ENCODE measurements at regions not wholly inside any gene's neighbourhood (a gene's known extent, or its start where the extent isn't known, plus 50 kb on each side); places are given as distances from the start of the nearest gene placed in this dataset.
A peak's percentile ranks its signal among the peaks of the same experiment; 100 is the strongest.
"Not testable (repeated sequence)": the region's sequence is repeated elsewhere in the genome, so short reads cannot be mapped to it uniquely, and the experiment has no call there.

DNA sequence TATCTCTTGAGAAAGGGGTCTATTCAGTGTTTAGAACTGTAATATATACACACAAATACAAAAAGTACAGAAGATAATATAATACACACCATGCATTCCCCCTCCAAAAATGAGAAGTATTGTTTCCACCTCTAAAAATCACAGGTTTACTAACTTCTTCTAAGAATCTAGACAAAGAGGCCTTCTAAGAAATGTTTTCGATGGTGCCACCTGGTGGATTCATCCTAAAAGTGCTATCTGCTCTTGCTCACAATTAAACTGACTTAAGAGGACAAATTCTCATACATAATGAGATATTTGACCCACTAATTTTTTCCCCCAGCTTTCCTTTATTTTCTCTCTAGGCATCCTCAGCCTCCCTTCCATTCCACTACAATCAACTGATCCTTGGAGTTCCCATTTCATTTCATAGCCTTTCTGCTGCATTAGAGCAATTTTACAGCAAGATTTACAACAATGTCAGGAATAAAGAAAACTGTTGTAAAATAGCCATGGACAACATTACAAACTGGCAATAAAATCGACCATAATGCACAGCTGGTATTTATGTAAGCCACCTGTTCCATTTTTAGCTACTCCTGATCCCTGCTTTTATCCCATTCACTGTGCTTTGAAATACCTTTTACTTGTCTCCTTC is 124.6 kb downstream of the ARRDC4 start:
- H3K9me3 ChIP-seq (ENCODE audit: insufficient read depth, low read depth) = no peaks in the 10 kb centered on the region
- H2AFZ ChIP-seq = no peak overlapping the region

DNA sequence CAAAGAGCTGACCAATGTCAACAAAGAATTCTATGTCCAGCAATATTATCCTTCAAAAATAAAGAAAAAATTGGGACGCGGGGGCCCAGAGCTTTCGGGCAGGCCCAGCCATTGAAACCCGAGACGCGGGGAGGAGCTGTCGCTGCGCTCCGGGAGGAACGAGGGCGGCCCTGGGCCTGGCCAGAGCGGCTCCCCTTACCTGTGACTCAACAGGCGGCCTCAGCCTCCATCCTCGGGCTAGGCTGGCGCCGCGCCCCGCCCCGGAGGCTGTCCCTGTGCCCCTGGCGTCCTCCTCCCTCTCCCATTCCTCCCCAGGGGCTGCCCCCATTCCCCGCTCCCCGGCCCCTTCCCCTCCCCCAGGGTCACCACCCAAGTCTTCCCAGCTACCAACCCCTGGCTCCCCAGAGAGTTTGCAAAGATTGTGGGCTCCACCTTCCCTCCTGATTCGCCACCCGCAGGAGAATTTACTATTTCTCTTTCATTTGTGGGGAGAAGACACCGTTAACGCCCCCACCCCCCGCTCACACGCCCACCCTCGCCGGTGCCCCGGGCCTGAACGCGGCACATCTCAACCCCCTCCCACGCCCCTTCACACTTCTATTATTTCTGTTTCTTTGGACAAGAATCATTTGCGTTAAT is 127.9 kb downstream of the ARRDC4 start:
- H3K27me3 ChIP-seq (ENCODE audit: insufficient read depth, low read depth); H3K79me2 ChIP-seq (ENCODE audit: low read depth); H2AFZ ChIP-seq; H3F3A ChIP-seq (ENCODE audit: insufficient read depth, low read depth); intact Hi-C loops (cut with micrococcal nuclease; ENCODE audit: unreplicated experiment); POLR2A ChIA-PET (ENCODE audit: unreplicated experiment); H3K9me2 ChIP-seq (ENCODE audit: insufficient read depth); H3K27ac ChIP-seq; H3K4me3 ChIP-seq; H3K4me2 ChIP-seq; BruUV-seq (replicated peaks); H3K4me1 ChIP-seq (replicated peaks; ENCODE audit: insufficient read depth); H4K20me1 ChIP-seq (ENCODE audit: insufficient read depth); H3K36me3 ChIP-seq (ENCODE audit: low read depth); DNase-seq; H3K9me3 ChIP-seq (ENCODE audit: insufficient read depth, low read depth): not testable (repeated sequence)
- CTCF ChIA-PET = interaction anchor here (0.6 kb wide), 2 partner anchors 1655 to 1996 kb away, joined by 3 to 6 read pairs; no protein-coding TSS in a partner anchor

More for the DNA sequence above, 124.6 kb downstream of the ARRDC4 start:
- no peaks in the 10 kb centered on the region for H3K27me3 ChIP-seq (ENCODE audit: insufficient read depth, low read depth)
- no peaks in the 10 kb centered on the region for H4K20me1 ChIP-seq (ENCODE audit: insufficient read depth)
- no peaks in the 10 kb centered on the region for H3K4me1 ChIP-seq (replicated peaks; ENCODE audit: insufficient read depth)
- POLR2A ChIA-PET (ENCODE audit: unreplicated experiment) = no interaction called here
- TF ChIP-seq EZH2 (IDR thresholded peaks at IDR 0.05; ENCODE audit: low read depth) (no peak), CTCF (conservative IDR thresholded peaks at IDR 0.05) (peak; percentile 75)
- H3K9me2 ChIP-seq (ENCODE audit: insufficient read depth) = no peaks in the 10 kb centered on the region
- no peak overlapping the region for H3K4me2 ChIP-seq
- DNase-seq = peak in 1 of 2 experiments; percentile 60
- H3F3A ChIP-seq (ENCODE audit: insufficient read depth, low read depth) = no peaks in the 10 kb centered on the region
- no peak overlapping the region for H3K27ac ChIP-seq
- no TSS peak for BruUV-seq (replicated peaks)
- CTCF ChIA-PET = no interaction called here
- H3K79me2 ChIP-seq (ENCODE audit: low read depth) = no peaks in the 10 kb centered on the region
- intact Hi-C loops (cut with micrococcal nuclease; ENCODE audit: unreplicated experiment) = loop anchor here (1.0 kb wide), 1 partner anchor 176 kb away; no protein-coding TSS in a partner anchor
- H3K4me3 ChIP-seq = no peak overlapping the region
- H3K36me3 ChIP-seq (ENCODE audit: low read depth) = no peaks in the 10 kb centered on the region

DNA sequence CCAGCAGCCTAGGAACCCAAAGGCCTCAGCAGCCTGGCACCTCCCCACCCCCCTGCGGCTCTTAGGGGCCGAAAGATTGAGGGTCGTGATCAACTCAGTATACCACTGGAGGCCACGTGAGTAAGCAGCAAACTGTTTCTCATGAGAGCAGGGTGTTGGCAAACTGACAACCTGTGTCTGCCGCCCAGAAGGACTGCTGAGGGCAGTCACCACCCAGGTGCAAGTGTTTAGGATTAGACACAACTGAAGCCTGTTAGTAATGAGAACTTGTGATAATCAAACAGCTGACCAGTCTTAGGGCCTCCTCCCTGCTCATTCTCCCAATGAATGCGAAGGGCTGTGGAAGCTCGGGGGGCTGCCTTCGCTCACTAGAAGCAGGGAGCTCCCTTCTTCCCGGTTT is 128.8 kb downstream of the ARRDC4 start:
- POLR2A ChIA-PET (ENCODE audit: unreplicated experiment); H3K79me2 ChIP-seq (ENCODE audit: low read depth); H4K20me1 ChIP-seq (ENCODE audit: insufficient read depth); H3K36me3 ChIP-seq (ENCODE audit: low read depth); BruUV-seq (replicated peaks); H3K4me1 ChIP-seq (replicated peaks; ENCODE audit: insufficient read depth); H2AFZ ChIP-seq; H3K27me3 ChIP-seq (ENCODE audit: insufficient read depth, low read depth); H3K9me3 ChIP-seq (ENCODE audit: insufficient read depth, low read depth); CTCF ChIA-PET; H3K27ac ChIP-seq; H3K4me2 ChIP-seq; H3K4me3 ChIP-seq; H3K9me2 ChIP-seq (ENCODE audit: insufficient read depth); H3F3A ChIP-seq (ENCODE audit: insufficient read depth, low read depth); intact Hi-C loops (cut with micrococcal nuclease; ENCODE audit: unreplicated experiment); DNase-seq: not testable (repeated sequence)

- H3K9me2 ChIP-seq (ENCODE audit: insufficient read depth); H3K9me3 ChIP-seq (ENCODE audit: insufficient read depth, low read depth); POLR2A ChIA-PET (ENCODE audit: unreplicated experiment); H3K27ac ChIP-seq; CTCF ChIA-PET; H3K36me3 ChIP-seq (ENCODE audit: low read depth); BruUV-seq (replicated peaks); H4K20me1 ChIP-seq (ENCODE audit: insufficient read depth); H3K79me2 ChIP-seq (ENCODE audit: low read depth); H3K4me2 ChIP-seq; H3K4me1 ChIP-seq (replicated peaks; ENCODE audit: insufficient read depth); H3K4me3 ChIP-seq; H2AFZ ChIP-seq; H3F3A ChIP-seq (ENCODE audit: insufficient read depth, low read depth); intact Hi-C loops (cut with micrococcal nuclease; ENCODE audit: unreplicated experiment); DNase-seq: not testable (repeated sequence)
- peaks cover 14% of the 10 kb centered on the region for H3K27me3 ChIP-seq (ENCODE audit: insufficient read depth, low read depth)
These were observed 137.5 kb downstream of the ARRDC4 start for GRCh38 chr15:98097986-98098385.

GRCh38 chr15:98100606-98101005 is 140.1 kb downstream of the ARRDC4 start:
- H3K9me2 ChIP-seq (ENCODE audit: insufficient read depth); H3K4me2 ChIP-seq; H4K20me1 ChIP-seq (ENCODE audit: insufficient read depth); H3K9me3 ChIP-seq (ENCODE audit: insufficient read depth, low read depth); H3K36me3 ChIP-seq (ENCODE audit: low read depth); BruUV-seq (replicated peaks); H3F3A ChIP-seq (ENCODE audit: insufficient read depth, low read depth); DNase-seq; H3K79me2 ChIP-seq (ENCODE audit: low read depth); H2AFZ ChIP-seq; H3K4me3 ChIP-seq; POLR2A ChIA-PET (ENCODE audit: unreplicated experiment); H3K27ac ChIP-seq; H3K4me1 ChIP-seq (replicated peaks; ENCODE audit: insufficient read depth); intact Hi-C loops (cut with micrococcal nuclease; ENCODE audit: unreplicated experiment): not testable (repeated sequence)
- H3K27me3 ChIP-seq (ENCODE audit: insufficient read depth, low read depth) = peaks cover 33% of the 10 kb centered on the region
- CTCF ChIA-PET = interaction anchor here (0.7 kb wide), 1 partner anchor 17 kb away, joined by 3 read pairs; no protein-coding TSS in a partner anchor
